Stimulated activated CD8-positive, alpha-beta memory T cell treated with anti-CD3 and anti-CD28 coated beads, Interleukin-15, amount 100 ng/mL, for 48 hours (primary cell): ENCODE measurements at regions not wholly inside any gene's neighbourhood (a gene's known extent, or its start where the extent isn't known, plus 50 kb on each side); places are given as distances from the start of the nearest gene placed in this dataset.

Experiments
- DNase-seq, 2 donors: peaks; one replicate each; pipeline ENCODE4 v3.0.0-alpha.2; 2020; ENCODE audit warnings: low read depth in 2 of 2

- no peak for DNase-seq
Measured at GRCh38 chr17:63338272-63338671, 107.8 kb downstream of the CYB561 start.

- DNase-seq = no peak
Measured at GRCh38 chr17:63341276-63341675, 104.8 kb downstream of the CYB561 start.

- DNase-seq = no peak
Measured at GRCh38 chr17:63344383-63344782, 101.7 kb downstream of the CYB561 start.

- no peak for DNase-seq
Measured at GRCh38 chr17:63345611-63346010, 100.5 kb downstream of the CYB561 start.

- no peak for DNase-seq
Measured at GRCh38 chr17:63347475-63347874, 98.6 kb downstream of the CYB561 start.

- DNase-seq = no peak
Measured at GRCh38 chr17:63349478-63350000, 96.6 kb downstream of the CYB561 start.

- DNase-seq = no peak
Measured at GRCh38 chr17:63350364-63350763, 95.7 kb downstream of the CYB561 start.

GRCh38 chr17:63354256-63354655 lies 91.8 kb downstream of the CYB561 start:
- no peak for DNase-seq

GRCh38 chr17:63356337-63356757 lies 89.8 kb downstream of the CYB561 start:
- no peak for DNase-seq

- no peak for DNase-seq
Measured at GRCh38 chr17:63358111-63358839, 87.8 kb downstream of the CYB561 start.

- no peak for DNase-seq
Measured at GRCh38 chr17:63358956-63359355, 87.2 kb downstream of the CYB561 start.

GRCh38 chr17:63361182-63361581 lies 84.9 kb downstream of the CYB561 start:
- no peak for DNase-seq

GRCh38 chr17:63362115-63362514 lies 84.0 kb downstream of the CYB561 start:
- no peak for DNase-seq

- no peak for DNase-seq
Measured at GRCh38 chr17:63364387-63364786, 81.7 kb downstream of the CYB561 start.

- DNase-seq = no peak
Measured at GRCh38 chr17:63364944-63365343, 81.2 kb downstream of the CYB561 start.

GRCh38 chr17:63365366-63366240 lies 80.5 kb downstream of the CYB561 start:
- DNase-seq = no peak

GRCh38 chr17:63366241-63366566 lies 79.9 kb downstream of the CYB561 start:
- DNase-seq = no peak

GRCh38 chr17:63369233-63369632 lies 76.9 kb downstream of the CYB561 start:
- no peak for DNase-seq

GRCh38 chr17:63370696-63371095 lies 75.4 kb downstream of the CYB561 start:
- no peak for DNase-seq

GRCh38 chr17:63376949-63377348 lies 69.2 kb downstream of the CYB561 start:
- DNase-seq = no peak

GRCh38 chr17:63378411-63379375 lies 67.4 kb downstream of the CYB561 start:
- DNase-seq = no peak

GRCh38 chr17:63379636-63380035 lies 66.5 kb downstream of the CYB561 start:
- DNase-seq = no peak
